ENCODE measurements at regions not wholly inside any gene's neighbourhood (a gene's known extent, or its start where the extent isn't known, plus 50 kb on each side); places are given as distances from the start of the nearest gene placed in this dataset.
"Not testable (repeated sequence)": the region's sequence is repeated elsewhere in the genome, so short reads cannot be mapped to it uniquely, and the experiment has no call there.

DNA sequence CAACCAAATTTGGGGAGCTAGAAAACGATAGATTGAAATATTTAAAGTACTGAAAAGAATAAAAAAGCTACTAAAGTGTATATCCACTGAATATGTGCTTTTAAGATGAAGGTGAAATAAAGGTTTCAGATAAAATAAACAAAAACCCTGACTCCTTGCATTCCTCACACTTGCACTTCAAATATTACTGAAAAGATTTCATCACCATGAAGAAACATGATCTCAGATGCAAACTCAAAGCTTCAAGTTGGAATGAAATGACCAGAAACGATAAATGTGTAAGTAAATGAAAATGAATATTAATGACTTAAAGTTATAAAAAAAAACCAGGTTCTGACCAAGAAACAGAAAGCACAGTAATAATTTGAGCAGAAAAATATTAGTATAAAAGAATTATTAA lies 1246.0 kb upstream of the ACVR2A start:
- Mint-ChIP-seq H3K27ac (no peak overlapping the region), H3K4me3 (no peak overlapping the region), H3K27me3 (no peaks in the 10 kb centered on the region), H3K36me3 (ENCODE audit: low read depth) (no peaks in the 10 kb centered on the region), H3K9me3 (peaks cover 3% of the 10 kb centered on the region), H3K4me1 (no peaks in the 10 kb centered on the region)
- no peak for ATAC-seq
- no peak for DNase-seq

DNA sequence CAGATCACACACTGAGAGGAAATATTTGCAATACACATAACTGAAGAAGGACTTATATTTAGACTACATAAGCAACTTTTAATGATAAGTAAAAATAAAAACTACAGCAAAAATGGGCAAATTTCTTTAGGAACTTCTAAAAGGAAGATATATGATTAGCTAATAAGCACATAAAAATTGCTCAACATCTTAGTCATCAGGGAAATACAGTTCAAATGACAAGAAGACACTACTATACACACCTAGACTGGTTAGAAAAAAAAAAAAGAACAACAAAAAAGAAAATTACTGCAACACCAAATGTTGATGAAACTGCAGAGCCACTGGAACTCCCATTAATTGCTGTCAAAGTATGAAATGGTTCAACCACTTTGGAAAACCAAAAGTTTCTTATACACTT lies 1247.5 kb upstream of the ACVR2A start:
- Mint-ChIP-seq H3K4me1 (no peaks in the 10 kb centered on the region), H3K4me3 (no peak overlapping the region), H3K27me3 (no peaks in the 10 kb centered on the region), H3K36me3 (ENCODE audit: low read depth) (no peaks in the 10 kb centered on the region), H3K27ac (no peak overlapping the region), H3K9me3 (peaks cover 8% of the 10 kb centered on the region)
- ATAC-seq (no peak), DNase-seq (no peak)

DNA sequence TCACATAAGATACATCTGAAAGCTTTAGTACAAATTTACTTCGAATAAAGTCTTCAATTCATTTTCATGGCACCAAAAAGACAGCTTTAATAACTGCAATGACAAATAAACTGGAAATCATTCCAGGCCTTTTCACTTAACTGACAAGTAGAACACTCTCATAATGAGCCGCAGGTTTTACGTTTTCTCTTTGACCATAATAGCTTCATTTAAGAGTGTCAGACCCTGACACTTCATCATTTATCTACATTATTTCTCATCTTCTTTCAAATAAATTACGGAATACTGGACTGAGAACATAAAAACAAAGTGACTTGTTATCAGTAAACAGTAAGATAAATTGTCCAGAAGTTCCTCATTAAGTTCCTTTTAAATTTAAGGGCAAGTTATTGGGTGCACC lies 1252.9 kb upstream of the ACVR2A start:
- ATAC-seq (no peak), DNase-seq (no peak)
- Mint-ChIP-seq H3K27me3 (no peaks in the 10 kb centered on the region), H3K4me3 (no peak overlapping the region), H3K9me3 (peaks cover 12% of the 10 kb centered on the region), H3K36me3 (ENCODE audit: low read depth) (no peaks in the 10 kb centered on the region), H3K27ac (no peak overlapping the region), H3K4me1 (no peaks in the 10 kb centered on the region)

DNA sequence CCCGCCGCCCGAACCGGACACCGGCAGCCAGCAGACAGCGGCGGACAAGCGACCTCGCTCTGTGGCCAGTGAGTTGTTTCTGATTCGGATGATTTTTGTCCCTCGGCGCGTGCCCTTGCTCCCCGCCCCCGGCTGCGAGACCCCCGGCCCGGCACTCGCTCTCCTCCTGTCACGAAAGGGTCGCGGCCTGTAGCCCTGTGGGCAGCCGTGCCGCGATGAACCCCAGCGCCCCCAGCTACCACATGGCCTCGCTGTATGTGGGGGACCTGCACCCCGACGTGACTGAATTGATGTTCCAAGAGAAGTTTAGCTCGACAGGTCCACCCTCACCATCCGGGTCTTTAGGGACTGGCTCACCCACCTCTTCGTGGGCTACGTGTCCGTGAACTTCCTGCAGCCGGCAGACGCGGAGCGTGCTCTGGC lies 1257.5 kb upstream of the ACVR2A start:
- Mint-ChIP-seq H3K4me3 (no peak overlapping the region), H3K9me3 (peaks cover 5% of the 10 kb centered on the region), H3K27me3 (no peaks in the 10 kb centered on the region), H3K36me3 (ENCODE audit: low read depth) (no peaks in the 10 kb centered on the region), H3K27ac (no peak overlapping the region), H3K4me1 (no peaks in the 10 kb centered on the region)
- ATAC-seq (no peak), DNase-seq (no peak)

DNA sequence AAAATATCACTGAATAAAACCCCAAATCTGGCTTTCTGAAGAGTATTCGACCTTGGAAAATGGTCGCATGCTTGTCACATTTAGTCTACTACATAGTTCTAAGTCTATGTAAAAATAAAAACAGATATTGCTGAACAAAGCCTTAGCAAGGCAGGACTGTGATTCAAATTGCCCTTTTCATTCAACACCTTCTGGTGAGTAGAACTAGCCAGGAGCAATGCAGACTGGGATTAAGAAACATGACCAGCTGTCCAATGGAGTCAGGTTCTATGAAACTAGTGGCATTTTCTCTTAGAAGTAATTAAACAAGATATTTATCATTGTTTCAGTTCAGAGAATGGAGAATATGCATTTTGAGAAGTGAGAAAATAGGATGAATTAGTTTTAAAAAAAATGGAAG lies 1260.5 kb upstream of the ACVR2A start:
- Mint-ChIP-seq H3K36me3 (ENCODE audit: low read depth) (no peaks in the 10 kb centered on the region), H3K4me1 (no peaks in the 10 kb centered on the region), H3K9me3 (peaks cover 5% of the 10 kb centered on the region), H3K4me3 (no peak overlapping the region), H3K27me3 (no peaks in the 10 kb centered on the region), H3K27ac (no peak overlapping the region)
- ATAC-seq: no peak
- DNase-seq: no peak

DNA sequence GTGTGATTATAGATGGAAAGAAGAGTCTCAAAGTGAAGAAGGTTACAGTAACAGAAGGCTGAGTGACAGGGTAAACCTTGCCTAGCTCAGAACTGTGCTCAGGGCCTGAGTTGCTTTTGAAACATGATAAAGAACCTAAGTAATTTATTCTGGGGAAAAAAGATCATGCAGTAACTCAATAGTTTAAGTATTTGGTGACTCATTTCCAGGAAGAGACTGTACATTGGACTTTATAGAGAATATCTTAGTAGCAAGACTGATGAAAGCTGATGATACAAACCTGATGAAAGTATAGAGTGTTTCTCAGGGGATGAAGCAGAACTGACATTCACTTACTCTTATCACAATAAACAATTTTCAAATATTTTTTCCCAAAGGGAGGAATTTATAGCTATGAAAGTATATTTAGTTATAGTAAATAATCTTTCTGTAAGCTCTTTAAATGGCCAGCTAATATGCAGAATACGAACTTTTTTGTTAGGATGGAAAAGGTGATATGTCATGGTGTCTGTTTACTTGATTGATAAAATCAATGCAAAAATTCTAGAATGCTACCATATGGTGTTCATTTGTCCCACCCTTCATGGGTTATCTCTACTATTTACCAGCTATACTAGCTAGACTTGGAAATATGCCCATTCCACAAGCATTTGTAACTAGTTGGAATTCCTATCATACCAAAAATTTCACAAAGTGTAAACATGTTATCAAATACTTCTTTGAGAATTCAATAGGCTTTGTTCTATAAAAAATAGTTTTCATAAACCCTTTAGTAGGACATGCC lies 1265.5 kb upstream of the ACVR2A start:
- Mint-ChIP-seq H3K36me3 (ENCODE audit: low read depth) (no peaks in the 10 kb centered on the region), H3K27me3 (no peaks in the 10 kb centered on the region), H3K4me1 (no peaks in the 10 kb centered on the region), H3K4me3 (no peak overlapping the region), H3K9me3 (peaks cover 3% of the 10 kb centered on the region), H3K27ac (no peak overlapping the region)
- DNase-seq (no peak), ATAC-seq (no peak)

DNA sequence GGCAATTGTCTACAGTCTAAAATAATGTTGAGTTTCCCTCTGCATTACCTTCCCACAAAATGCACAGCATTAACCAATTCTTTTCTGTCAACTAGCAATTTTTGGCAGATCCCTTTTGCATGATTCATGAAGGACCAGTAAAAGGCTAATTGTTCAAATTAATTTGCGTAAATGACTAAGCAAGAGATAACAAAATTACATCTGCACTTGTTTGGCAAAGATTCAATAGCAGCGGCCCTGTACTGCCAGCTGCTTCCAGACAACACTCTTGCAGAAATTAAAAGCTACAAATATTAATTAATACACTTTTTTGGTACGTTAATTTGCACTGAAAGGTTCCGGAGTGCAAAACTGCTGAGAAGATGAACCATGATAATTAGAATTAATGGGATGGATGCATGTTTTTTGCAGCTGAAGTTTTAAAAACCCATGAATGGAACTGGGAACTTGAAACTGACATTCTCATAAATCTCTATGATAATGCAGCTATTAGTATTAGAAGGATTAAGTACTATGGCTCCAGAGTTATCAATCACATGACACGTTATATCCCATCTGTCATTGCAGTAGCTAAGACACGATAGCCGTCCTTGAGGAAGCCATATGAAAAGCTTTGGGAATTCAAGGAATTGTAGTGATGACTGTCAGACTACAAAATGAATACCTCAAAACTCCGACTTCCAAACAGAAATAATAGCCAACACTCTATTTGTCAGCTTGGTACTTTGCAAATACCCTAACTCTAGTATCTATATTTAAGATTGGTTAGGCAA lies 1268.3 kb upstream of the ACVR2A start:
- no peaks in the 10 kb centered on the region for H3K27me3 Mint-ChIP-seq
- DNase-seq: no peak
- no peaks in the 10 kb centered on the region for H3K4me1 Mint-ChIP-seq
- no peak for ATAC-seq
- H3K4me3 Mint-ChIP-seq: no peak overlapping the region
- H3K36me3 Mint-ChIP-seq (ENCODE audit: low read depth): no peaks in the 10 kb centered on the region
- peaks cover 3% of the 10 kb centered on the region for H3K9me3 Mint-ChIP-seq
- no peak overlapping the region for H3K27ac Mint-ChIP-seq

DNA sequence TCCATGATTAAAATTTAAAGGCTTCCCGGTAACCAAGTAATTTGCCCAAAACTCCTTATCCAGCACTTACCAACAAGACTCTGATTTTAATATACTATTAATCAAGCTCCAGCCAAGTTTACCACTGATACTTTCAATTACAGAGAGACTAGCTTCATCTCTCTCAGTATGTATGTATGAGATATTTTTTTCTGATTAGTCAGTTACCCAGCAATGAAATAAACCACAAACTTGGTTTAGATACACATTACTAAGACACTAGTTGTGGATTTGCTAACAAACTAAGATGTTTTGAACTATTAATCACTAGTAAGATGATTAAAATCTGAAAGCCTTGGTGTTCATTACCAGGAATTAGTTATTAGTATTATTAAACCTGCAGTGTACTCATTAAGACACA lies 1272.2 kb upstream of the ACVR2A start:
- H3K27me3 Mint-ChIP-seq: no peaks in the 10 kb centered on the region
- DNase-seq: no peak
- H3K36me3 Mint-ChIP-seq (ENCODE audit: low read depth): no peaks in the 10 kb centered on the region
- H3K4me3 Mint-ChIP-seq: no peak overlapping the region
- no peaks in the 10 kb centered on the region for H3K4me1 Mint-ChIP-seq
- peaks cover 6% of the 10 kb centered on the region for H3K9me3 Mint-ChIP-seq
- no peak for ATAC-seq
- H3K27ac Mint-ChIP-seq: no peak overlapping the region

DNA sequence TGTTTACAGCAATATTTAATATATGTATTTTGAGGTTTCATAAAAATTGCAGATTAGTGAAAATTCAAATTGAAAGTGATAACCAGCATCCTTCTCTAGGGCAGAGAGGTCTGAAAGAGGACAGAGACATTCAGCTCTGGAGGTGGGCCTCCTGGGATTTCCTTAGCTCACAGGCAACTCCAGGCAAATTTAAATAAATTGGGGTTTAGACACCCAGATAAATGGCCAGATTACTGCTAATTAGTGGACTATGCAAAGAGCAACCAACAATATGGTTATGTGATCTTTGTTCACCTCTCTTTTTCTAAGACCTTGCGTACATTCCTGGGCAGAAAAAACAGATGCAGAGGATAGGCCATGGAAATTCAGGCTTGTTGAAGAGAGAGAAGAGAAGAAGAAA lies 1282.8 kb upstream of the ACVR2A start:
- H3K4me1 Mint-ChIP-seq: no peaks in the 10 kb centered on the region
- no peak overlapping the region for H3K4me3 Mint-ChIP-seq
- no peak for DNase-seq
- no peak overlapping the region for H3K27ac Mint-ChIP-seq
- ATAC-seq: no peak
- no peaks in the 10 kb centered on the region for H3K9me3 Mint-ChIP-seq
- H3K36me3 Mint-ChIP-seq (ENCODE audit: low read depth): no peaks in the 10 kb centered on the region
- H3K27me3 Mint-ChIP-seq: no peaks in the 10 kb centered on the region

DNA sequence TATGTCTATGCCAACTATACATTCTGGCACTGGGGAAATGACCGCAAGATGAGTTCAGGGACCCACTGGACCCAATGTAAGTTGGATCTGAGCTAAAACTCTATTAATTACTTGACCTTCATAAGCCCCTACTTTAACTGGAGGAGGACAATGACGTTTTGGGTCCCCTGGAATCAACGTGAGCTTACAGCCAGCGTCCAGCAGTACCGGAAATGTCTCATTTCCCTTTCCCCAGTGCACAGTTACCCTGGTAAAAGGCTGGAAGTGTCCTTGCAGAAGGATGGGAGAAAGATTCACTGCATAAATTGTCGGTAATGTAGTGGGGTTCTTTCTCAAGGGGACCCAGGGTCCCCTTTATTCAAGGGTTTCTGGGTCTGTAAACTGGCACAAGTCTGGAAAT lies 1297.6 kb upstream of the ACVR2A start:
- DNase-seq (no peak), ATAC-seq (no peak)
- Mint-ChIP-seq H3K27me3 (no peaks in the 10 kb centered on the region), H3K4me1 (no peaks in the 10 kb centered on the region), H3K4me3 (no peak overlapping the region), H3K27ac (no peak overlapping the region), H3K36me3 (ENCODE audit: low read depth) (no peaks in the 10 kb centered on the region), H3K9me3 (no peaks in the 10 kb centered on the region)

DNA sequence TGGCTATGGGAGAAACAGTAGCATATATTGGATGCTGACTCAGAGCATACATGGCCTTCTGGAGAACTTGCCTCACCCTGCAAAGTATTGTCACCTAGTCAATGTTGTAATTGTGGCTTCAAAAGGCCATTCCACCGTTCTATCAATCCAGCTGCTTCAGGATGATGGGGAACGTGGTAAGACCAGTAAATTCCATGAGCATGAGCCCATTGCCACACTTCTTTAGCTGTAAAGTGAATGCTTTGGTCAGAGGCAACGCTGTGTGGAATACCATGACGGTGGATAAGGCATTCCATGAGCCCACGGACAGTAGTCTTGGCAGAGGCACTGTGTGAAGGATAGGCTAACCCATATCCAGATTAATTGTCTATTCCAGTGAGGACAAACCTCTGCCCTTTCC lies 1300.1 kb upstream of the ACVR2A start:
- DNase-seq (no peak), ATAC-seq (no peak)
- Mint-ChIP-seq H3K9me3 (no peaks in the 10 kb centered on the region), H3K36me3 (ENCODE audit: low read depth) (no peaks in the 10 kb centered on the region), H3K4me1 (no peaks in the 10 kb centered on the region), H3K27ac (no peak overlapping the region), H3K4me3 (no peak overlapping the region), H3K27me3 (no peaks in the 10 kb centered on the region)

DNA sequence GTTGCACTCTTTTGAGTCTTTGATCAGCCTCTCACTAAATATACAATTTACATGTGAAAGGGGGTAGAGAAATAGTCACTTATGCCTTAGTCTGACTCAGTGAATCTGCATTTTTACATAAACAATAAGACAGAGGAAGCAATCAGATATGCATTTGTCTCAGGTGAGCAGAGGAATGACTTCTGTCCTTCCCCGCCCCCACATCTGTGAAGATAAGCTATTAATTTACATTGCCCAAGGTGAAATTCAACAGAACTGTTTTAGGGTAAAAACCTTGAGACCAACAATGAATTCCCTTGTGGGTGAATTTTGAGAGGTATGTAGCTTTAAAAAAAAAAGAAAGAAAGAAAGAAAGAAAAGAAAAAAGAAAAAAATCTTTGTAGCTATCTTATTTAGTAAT lies 1302.9 kb upstream of the ACVR2A start:
- Mint-ChIP-seq H3K36me3 (ENCODE audit: low read depth) (no peaks in the 10 kb centered on the region), H3K27ac (no peak overlapping the region)
- ATAC-seq: no peak

DNA sequence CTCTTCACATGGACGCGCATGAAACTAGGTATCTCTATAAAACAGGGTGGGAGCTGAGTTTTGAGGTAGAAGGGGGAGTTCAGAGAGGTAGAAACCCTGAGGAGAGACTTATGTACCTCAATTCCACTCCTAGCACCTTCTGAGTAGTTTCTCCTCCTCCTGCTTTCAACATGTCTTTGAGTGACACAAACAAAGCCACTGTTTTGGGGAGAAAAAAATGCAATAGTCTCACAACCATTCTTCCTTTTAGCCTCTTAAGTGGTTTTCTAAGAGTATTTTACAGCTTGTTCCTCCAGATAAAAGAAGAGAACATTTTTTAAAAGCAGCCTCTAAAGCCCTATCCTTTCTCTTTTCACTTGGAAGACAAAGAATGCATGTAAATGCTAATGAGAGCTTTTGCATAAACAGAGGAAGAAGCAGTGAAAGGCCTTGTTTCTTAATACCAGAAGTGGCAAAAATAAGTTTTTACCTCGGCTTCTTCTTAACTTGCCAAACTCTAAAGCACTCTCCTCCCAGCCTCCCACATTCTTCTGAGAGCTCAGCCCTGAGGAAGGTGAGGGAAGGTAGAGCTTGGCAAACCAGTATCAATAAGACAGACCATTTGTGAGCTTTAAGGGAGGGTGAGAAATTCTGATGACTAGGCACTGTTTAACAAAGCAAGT lies 1304.4 kb upstream of the ACVR2A start:
- H3K36me3 Mint-ChIP-seq (ENCODE audit: low read depth): no peaks in the 10 kb centered on the region
- no peak overlapping the region for H3K27ac Mint-ChIP-seq
- no peaks in the 10 kb centered on the region for H3K27me3 Mint-ChIP-seq
- no peak overlapping the region for H3K4me3 Mint-ChIP-seq
- ATAC-seq (no peak), DNase-seq (no peak)
- peaks cover 13% of the 10 kb centered on the region for H3K9me3 Mint-ChIP-seq
- H3K4me1 Mint-ChIP-seq: no peaks in the 10 kb centered on the region

More for the DNA sequence above, 1302.9 kb upstream of the ACVR2A start:
- H3K4me3 Mint-ChIP-seq: no peak overlapping the region
- H3K4me1 Mint-ChIP-seq: no peaks in the 10 kb centered on the region
- H3K9me3 Mint-ChIP-seq: peaks cover 8% of the 10 kb centered on the region
- DNase-seq: no peak
- H3K27me3 Mint-ChIP-seq: no peaks in the 10 kb centered on the region

DNA sequence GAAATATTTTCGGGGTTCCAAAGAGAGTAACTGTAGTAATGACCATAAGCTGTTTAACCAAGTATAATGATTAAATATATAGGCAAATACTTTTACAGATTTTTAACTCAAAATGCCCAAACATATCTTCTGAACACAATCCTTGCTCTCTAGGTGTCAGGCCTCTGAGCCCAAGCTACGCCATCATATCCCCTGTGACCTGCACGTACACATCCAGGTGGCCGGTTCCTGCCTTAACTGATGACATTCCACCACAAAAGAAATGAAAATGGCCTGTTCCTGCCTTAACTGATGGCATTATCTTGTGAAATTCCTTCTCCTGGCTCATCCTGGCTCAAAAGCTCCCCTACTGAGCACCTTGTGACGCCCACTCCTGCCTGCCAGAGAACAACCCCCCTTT lies 1305.1 kb upstream of the ACVR2A start:
- not testable (repeated sequence) for DNase-seq; ATAC-seq; H3K36me3 Mint-ChIP-seq (ENCODE audit: low read depth); H3K27ac Mint-ChIP-seq; H3K4me1 Mint-ChIP-seq; H3K27me3 Mint-ChIP-seq; H3K4me3 Mint-ChIP-seq
- peaks cover 13% of the 10 kb centered on the region for H3K9me3 Mint-ChIP-seq

DNA sequence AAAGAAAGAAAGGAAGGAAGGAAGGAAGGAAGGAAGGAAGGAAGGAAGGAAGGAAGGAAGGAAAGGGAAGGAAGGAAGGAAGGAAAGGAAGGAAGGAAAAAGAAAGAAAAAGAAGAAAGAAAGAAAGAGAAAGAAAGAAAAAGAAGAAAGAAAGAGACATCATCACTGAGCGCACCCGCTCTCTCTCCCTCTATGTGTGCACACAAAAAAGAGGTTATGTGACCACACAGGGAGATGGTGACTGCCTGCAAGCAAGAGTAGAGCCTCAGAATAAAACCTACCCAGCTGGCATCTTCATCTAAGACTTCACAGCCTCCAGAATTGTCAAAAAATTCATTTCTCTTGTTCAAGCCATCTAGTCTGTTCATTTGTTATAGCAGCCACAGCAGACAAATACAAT lies 1307.4 kb upstream of the ACVR2A start:
- DNase-seq (no peak), ATAC-seq (no peak)
- H3K27me3 Mint-ChIP-seq: no peaks in the 10 kb centered on the region
- no peak overlapping the region for H3K27ac Mint-ChIP-seq
- no peak overlapping the region for H3K4me3 Mint-ChIP-seq
- H3K36me3 Mint-ChIP-seq (ENCODE audit: low read depth): no peaks in the 10 kb centered on the region
- H3K9me3 Mint-ChIP-seq: peaks cover 17% of the 10 kb centered on the region
- no peaks in the 10 kb centered on the region for H3K4me1 Mint-ChIP-seq
